HepG2 (cell line): ENCODE measurements at regions not wholly inside any gene's neighbourhood (a gene's known extent, or its start where the extent isn't known, plus 50 kb on each side); places are given as distances from the start of the nearest gene placed in this dataset.

Source experiments
- CHD2 ChIP-seq: IDR thresholded peaks from 2 replicates; pipeline ENCODE4 v1.6.1; 2011; ENCODE audit warnings: low read depth, low read length, improper control_type of control experiment
- E2F1 ChIP-seq: sonication (generic); formaldehyde crosslinking; IDR thresholded peaks from 2 replicates; pipeline ENCODE4 v1.5.0; 2020; ENCODE audit warnings: missing genetic modification reagents
- FOSL2 ChIP-seq: sonication (generic); formaldehyde crosslinking; IDR thresholded peaks from 2 replicates; pipeline ENCODE4 v1.4.0; 2020; ENCODE audit warnings: missing genetic modification reagents
- HDAC1 ChIP-seq: sonication (generic); formaldehyde crosslinking; IDR thresholded peaks from 2 replicates; pipeline ENCODE4 v1.5.1; 2020; ENCODE audit warnings: mild to moderate bottlenecking, missing genetic modification reagents
- HOXA5 ChIP-seq: sonication (generic); formaldehyde crosslinking; IDR thresholded peaks from 2 replicates; pipeline ENCODE4 v1.4.0; 2020; ENCODE audit warnings: missing genetic modification reagents
- KAT2B ChIP-seq: fragments of 150-350 bp; IDR thresholded peaks from 2 replicates; pipeline ENCODE4 v1.6.1; 2014; ENCODE audit warnings: low read depth, low read length, borderline replicate concordance
- MBNL3 ChIP-seq: fragments of 250-450 bp; sonication (Bioruptor Pico); conservative IDR thresholded peaks from 2 replicates; pipeline ENCODE4 v1.8.0; 2022; ENCODE audit warnings: mild to moderate bottlenecking, inconsistent platforms
- MIXL1 ChIP-seq: IDR thresholded peaks from 2 replicates; pipeline ENCODE4 v1.6.1; 2016
- MYPOP ChIP-seq: sonication (generic); formaldehyde crosslinking; IDR thresholded peaks from 2 replicates; pipeline ENCODE4 v1.8.1; 2023; ENCODE audit warnings: mild to moderate bottlenecking, moderate library complexity, missing genetic modification reagents
- NFE2L1 ChIP-seq: sonication (generic); formaldehyde crosslinking; IDR thresholded peaks from 2 replicates; pipeline ENCODE4 v1.4.0; 2020; ENCODE audit warnings: missing genetic modification reagents, mild to moderate bottlenecking, borderline replicate concordance
- PAXIP1 ChIP-seq: sonication (generic); formaldehyde crosslinking; conservative IDR thresholded peaks from 2 replicates; pipeline ENCODE4 v1.4.0; 2020; ENCODE audit warnings: mild to moderate bottlenecking, missing genetic modification reagents, moderate library complexity
- PHF21A ChIP-seq: sonication (generic); formaldehyde crosslinking; IDR thresholded peaks from 2 replicates; pipeline ENCODE4 v1.5.0; 2020; ENCODE audit warnings: mild to moderate bottlenecking, missing genetic modification reagents
- PLRG1 ChIP-seq: fragments of 450-650 bp; conservative IDR thresholded peaks from 2 replicates; pipeline ENCODE4 v1.6.1; 2016
- RNF2 ChIP-seq: fragments of 450-650 bp; conservative IDR thresholded peaks from 2 replicates; pipeline ENCODE4 v1.6.1; 2016; ENCODE audit warnings: low read depth
- RXRB ChIP-seq: IDR thresholded peaks from 2 replicates; pipeline ENCODE4 v1.6.1; 2016; ENCODE audit warnings: borderline replicate concordance, missing genetic modification reagents, missing compliant biosample characterization
- SMAD3 ChIP-seq: sonication (generic); formaldehyde crosslinking; IDR thresholded peaks from 2 replicates; pipeline ENCODE4 v1.4.0; 2020; ENCODE audit warnings: missing genetic modification reagents
- SMAD9 ChIP-seq: sonication (generic); formaldehyde crosslinking; IDR thresholded peaks from 2 replicates; pipeline ENCODE4 v1.5.1; 2020; ENCODE audit warnings: mild to moderate bottlenecking, missing genetic modification reagents
- TCF7L2 ChIP-seq: IDR thresholded peaks from 2 replicates; pipeline ENCODE4 v1.6.1; 2011; ENCODE audit warnings: mild to moderate bottlenecking, low read depth, low read length, moderate library complexity
- YEATS4 ChIP-seq: sonication (generic); formaldehyde crosslinking; IDR thresholded peaks from 2 replicates; pipeline ENCODE4 v1.4.0; 2020; ENCODE audit warnings: missing genetic modification reagents, borderline replicate concordance
- ZKSCAN8 ChIP-seq: IDR thresholded peaks from 2 replicates; pipeline ENCODE4 v1.6.1; 2016; ENCODE audit warnings: borderline replicate concordance, missing genetic modification reagents, missing compliant biosample characterization
- ZNF207 ChIP-seq: fragments of 450-650 bp; IDR thresholded peaks from 2 replicates; pipeline ENCODE4 v1.6.1; 2016; ENCODE audit warnings: antibody characterized with exemption, borderline replicate concordance
- ZNF3 ChIP-seq: IDR thresholded peaks from 2 replicates; pipeline ENCODE4 v1.7.0; 2017; ENCODE audit warnings: inconsistent platforms
- ZNF512 ChIP-seq: sonication (generic); formaldehyde crosslinking; IDR thresholded peaks from 2 replicates; pipeline ENCODE4 v1.4.0; 2020; ENCODE audit warnings: mild to moderate bottlenecking, missing genetic modification reagents
- ZNF557 ChIP-seq: sonication (generic); formaldehyde crosslinking; IDR thresholded peaks from 2 replicates; pipeline ENCODE4 v1.4.0; 2020; ENCODE audit warnings: missing genetic modification reagents
- TF ChIP-seq, protein P1 (sequence below): sonication (generic); formaldehyde crosslinking; IDR thresholded peaks from 2 replicates; pipeline ENCODE4 v1.4.0; 2020; ENCODE audit warnings: mild to moderate bottlenecking, missing genetic modification reagents

DNA sequence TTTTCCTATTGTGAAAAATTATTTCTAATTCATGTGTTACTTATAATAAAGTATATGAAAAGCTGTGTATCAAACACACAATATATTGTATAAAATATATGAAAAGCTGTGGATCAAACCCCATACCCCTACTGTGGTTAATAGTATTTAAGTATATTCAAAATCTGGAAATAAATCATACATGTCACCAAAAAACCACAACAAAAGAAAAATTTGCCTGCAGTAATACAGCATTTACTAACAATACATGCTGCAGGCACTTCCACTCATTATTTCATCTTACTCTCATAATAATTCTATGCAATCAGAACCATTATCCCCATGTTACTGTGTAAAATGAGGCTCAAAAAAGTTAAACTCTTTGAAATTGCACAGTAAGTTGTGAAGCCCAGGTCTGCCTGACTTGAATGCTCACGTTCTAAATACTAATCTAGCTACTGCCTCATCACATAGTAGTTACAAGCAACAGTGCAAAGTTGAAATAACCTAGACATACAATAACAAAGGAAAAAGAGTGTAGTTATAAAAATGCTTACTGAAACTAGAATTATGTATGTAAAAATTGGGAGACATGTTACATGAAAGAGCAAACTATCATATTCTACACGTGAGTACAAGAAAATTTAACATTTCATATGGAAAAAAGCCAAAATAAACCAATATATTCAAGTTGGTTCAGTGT is 61.7 kb downstream of the FAM217A start (continued):
- no peak for TF ChIP-seq PAXIP1 (CRISPR knock-in tag)
- no peak for TF ChIP-seq ZNF557
- 0 out of 2 replicates have a peak, but pooled peaks have one; percentile 9 for TF ChIP-seq MIXL1 (CRISPR knock-in tag)
- TF ChIP-seq CHD2, result no peak
- TF ChIP-seq HOXA5 (CRISPR knock-in tag), result no peak
- 0 out of 2 replicates have a peak, but pooled peaks have one; percentile 21 for TF ChIP-seq ZNF3 (CRISPR knock-in tag)
- no peak for TF ChIP-seq ZNF512 (CRISPR knock-in tag)
- no peak for TF ChIP-seq HDAC1 (CRISPR knock-in tag)
- TF ChIP-seq YEATS4 (CRISPR knock-in tag), result peak; percentile 41
- no peak for TF ChIP-seq TCF7L2
- no peak for TF ChIP-seq MYPOP (CRISPR knock-in tag)
- no peak for TF ChIP-seq ZKSCAN8 (CRISPR knock-in tag)
- 0 out of 2 replicates have a peak, but pooled peaks have one; percentile 11 for TF ChIP-seq RXRB (CRISPR knock-in tag)
- TF ChIP-seq, protein P1, sequence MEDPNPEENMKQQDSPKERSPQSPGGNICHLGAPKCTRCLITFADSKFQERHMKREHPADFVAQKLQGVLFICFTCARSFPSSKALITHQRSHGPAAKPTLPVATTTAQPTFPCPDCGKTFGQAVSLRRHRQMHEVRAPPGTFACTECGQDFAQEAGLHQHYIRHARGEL, result no peak
- TF ChIP-seq ZNF207, result no peak
- no peak for TF ChIP-seq SMAD3 (CRISPR knock-in tag)
- no peak for TF ChIP-seq KAT2B
- TF ChIP-seq NFE2L1 (CRISPR knock-in tag), result no peak
- no peak for TF ChIP-seq FOSL2 (CRISPR knock-in tag)
- no peak for TF ChIP-seq PLRG1
- 0 out of 2 replicates have a peak, but pooled peaks have one; percentile 8 for TF ChIP-seq E2F1
- no peak for TF ChIP-seq PHF21A (CRISPR knock-in tag)
- TF ChIP-seq MBNL3 (CRISPR knock-in tag), result no peak
- TF ChIP-seq SMAD9, result no peak
- TF ChIP-seq RNF2, result no peak
